ENCODE measurements at regions not wholly inside any gene's neighbourhood (a gene's known extent, or its start where the extent isn't known, plus 50 kb on each side); places are given as distances from the start of the nearest gene placed in this dataset.
A peak's percentile ranks its signal among the peaks of the same experiment; 100 is the strongest.

GRCh38 chr1:47624531-47624930, 186.7 kb downstream of the FOXD2 start:
- Histone ChIP-seq H3K4me3 (ENCODE audit: insufficient read depth, low read depth, low read length) (no peak overlapping the region), H3K27me3 (ENCODE audit: control insufficient read depth, insufficient read depth, low read length) (no peaks in the 10 kb centered on the region; the same call in 1 of the 2 replicates), H3K36me3 (replicated peaks; ENCODE audit: control insufficient read depth, insufficient read depth, low read length) (no peaks in the 10 kb centered on the region)
- peak; percentile 73 for DNase-seq

GRCh38 chr1:47627016-47627415, 189.2 kb downstream of the FOXD2 start:
- DNase-seq, result peak; percentile 65
- H3K27me3 ChIP-seq (ENCODE audit: control insufficient read depth, insufficient read depth, low read length), result no peaks in the 10 kb centered on the region; the same call in 1 of the 2 replicates
- no peak overlapping the region for H3K4me3 ChIP-seq (ENCODE audit: insufficient read depth, low read depth, low read length)
- H3K36me3 ChIP-seq (replicated peaks; ENCODE audit: control insufficient read depth, insufficient read depth, low read length), result no peaks in the 10 kb centered on the region

GRCh38 chr1:47627471-47628370, 189.9 kb downstream of the FOXD2 start:
- no peak for DNase-seq
- H3K4me3 ChIP-seq (ENCODE audit: insufficient read depth, low read depth, low read length), result no peak overlapping the region
- H3K36me3 ChIP-seq (replicated peaks; ENCODE audit: control insufficient read depth, insufficient read depth, low read length), result no peaks in the 10 kb centered on the region
- no peaks in the 10 kb centered on the region; the same call in 1 of the 2 replicates for H3K27me3 ChIP-seq (ENCODE audit: control insufficient read depth, insufficient read depth, low read length)

- H3K4me3 ChIP-seq (ENCODE audit: insufficient read depth, low read depth, low read length), result no peak overlapping the region
- no peaks in the 10 kb centered on the region; the same call in 1 of the 2 replicates for H3K27me3 ChIP-seq (ENCODE audit: control insufficient read depth, insufficient read depth, low read length)
- H3K36me3 ChIP-seq (replicated peaks; ENCODE audit: control insufficient read depth, insufficient read depth, low read length), result no peaks in the 10 kb centered on the region
- no peak for DNase-seq
These were observed 191.4 kb downstream of the FOXD2 start for GRCh38 chr1:47629201-47629600.

GRCh38 chr1:47630346-47630745, 192.5 kb downstream of the FOXD2 start:
- Histone ChIP-seq H3K36me3 (replicated peaks; ENCODE audit: control insufficient read depth, insufficient read depth, low read length) (no peaks in the 10 kb centered on the region), H3K4me3 (ENCODE audit: insufficient read depth, low read depth, low read length) (no peak overlapping the region), H3K27me3 (ENCODE audit: control insufficient read depth, insufficient read depth, low read length) (no peaks in the 10 kb centered on the region; the same call in 1 of the 2 replicates)
- DNase-seq, result no peak

- DNase-seq, result no peak
- Histone ChIP-seq H3K27me3 (ENCODE audit: control insufficient read depth, insufficient read depth, low read length) (no peaks in the 10 kb centered on the region; the same call in 1 of the 2 replicates), H3K4me3 (ENCODE audit: insufficient read depth, low read depth, low read length) (no peak overlapping the region), H3K36me3 (replicated peaks; ENCODE audit: control insufficient read depth, insufficient read depth, low read length) (no peaks in the 10 kb centered on the region)
These were observed 193.7 kb downstream of the FOXD2 start for GRCh38 chr1:47631411-47631995.

- no peak overlapping the region for H3K4me3 ChIP-seq (ENCODE audit: insufficient read depth, low read depth, low read length)
- no peaks in the 10 kb centered on the region for H3K36me3 ChIP-seq (replicated peaks; ENCODE audit: control insufficient read depth, insufficient read depth, low read length)
- no peaks in the 10 kb centered on the region; the same call in 1 of the 2 replicates for H3K27me3 ChIP-seq (ENCODE audit: control insufficient read depth, insufficient read depth, low read length)
- DNase-seq, result no peak
These were observed 197.3 kb downstream of the FOXD2 start for GRCh38 chr1:47635111-47635510.

GRCh38 chr1:47635597-47635996, 197.8 kb downstream of the FOXD2 start:
- Histone ChIP-seq H3K36me3 (replicated peaks; ENCODE audit: control insufficient read depth, insufficient read depth, low read length) (no peaks in the 10 kb centered on the region), H3K4me3 (ENCODE audit: insufficient read depth, low read depth, low read length) (no peak overlapping the region), H3K27me3 (ENCODE audit: control insufficient read depth, insufficient read depth, low read length) (no peaks in the 10 kb centered on the region; the same call in 1 of the 2 replicates)
- no peak for DNase-seq

GRCh38 chr1:47637111-47637685, 199.4 kb downstream of the FOXD2 start:
- Histone ChIP-seq H3K36me3 (replicated peaks; ENCODE audit: control insufficient read depth, insufficient read depth, low read length) (no peaks in the 10 kb centered on the region), H3K4me3 (ENCODE audit: insufficient read depth, low read depth, low read length) (no peak overlapping the region), H3K27me3 (ENCODE audit: control insufficient read depth, insufficient read depth, low read length) (no peaks in the 10 kb centered on the region; the same call in 1 of the 2 replicates)
- DNase-seq, result no peak

GRCh38 chr1:47638240-47638639, 200.4 kb downstream of the FOXD2 start:
- Histone ChIP-seq H3K4me3 (ENCODE audit: insufficient read depth, low read depth, low read length) (no peak overlapping the region), H3K36me3 (replicated peaks; ENCODE audit: control insufficient read depth, insufficient read depth, low read length) (no peaks in the 10 kb centered on the region), H3K27me3 (ENCODE audit: control insufficient read depth, insufficient read depth, low read length) (peaks cover 2% of the 10 kb centered on the region)
- no peak for DNase-seq

GRCh38 chr1:47638713-47639112, 200.9 kb downstream of the FOXD2 start:
- DNase-seq, result no peak
- H3K27me3 ChIP-seq (ENCODE audit: control insufficient read depth, insufficient read depth, low read length), result peaks cover 2% of the 10 kb centered on the region
- H3K36me3 ChIP-seq (replicated peaks; ENCODE audit: control insufficient read depth, insufficient read depth, low read length), result no peaks in the 10 kb centered on the region
- no peak overlapping the region for H3K4me3 ChIP-seq (ENCODE audit: insufficient read depth, low read depth, low read length)

GRCh38 chr1:47643306-47644211, 205.7 kb downstream of the FOXD2 start:
- no peak overlapping the region for H3K4me3 ChIP-seq (ENCODE audit: insufficient read depth, low read depth, low read length)
- DNase-seq, result peak; percentile 54
- H3K27me3 ChIP-seq (ENCODE audit: control insufficient read depth, insufficient read depth, low read length), result peaks cover 2% of the 10 kb centered on the region
- H3K36me3 ChIP-seq (replicated peaks; ENCODE audit: control insufficient read depth, insufficient read depth, low read length), result no peaks in the 10 kb centered on the region

GRCh38 chr1:47644212-47644573, 206.3 kb downstream of the FOXD2 start:
- peaks cover 2% of the 10 kb centered on the region for H3K27me3 ChIP-seq (ENCODE audit: control insufficient read depth, insufficient read depth, low read length)
- no peaks in the 10 kb centered on the region for H3K36me3 ChIP-seq (replicated peaks; ENCODE audit: control insufficient read depth, insufficient read depth, low read length)
- DNase-seq, result peak; percentile 55
- H3K4me3 ChIP-seq (ENCODE audit: insufficient read depth, low read depth, low read length), result no peak overlapping the region

- H3K36me3 ChIP-seq (replicated peaks; ENCODE audit: control insufficient read depth, insufficient read depth, low read length), result no peaks in the 10 kb centered on the region
- H3K27me3 ChIP-seq (ENCODE audit: control insufficient read depth, insufficient read depth, low read length), result peaks cover 2% of the 10 kb centered on the region
- no peak overlapping the region for H3K4me3 ChIP-seq (ENCODE audit: insufficient read depth, low read depth, low read length)
- DNase-seq, result no peak
These were observed 207.3 kb downstream of the FOXD2 start for GRCh38 chr1:47645151-47645550.
